Activated CD4-positive, alpha-beta T cell treated with anti-CD3 and anti-CD28 coated beads, Interleukin-2, amount 10 ng/mL, durations not matched to agents 7 days and 5 days (primary cell): ENCODE measurements at regions not wholly inside any gene's neighbourhood (a gene's known extent, or its start where the extent isn't known, plus 50 kb on each side); places are given as distances from the start of the nearest gene placed in this dataset.
A peak's percentile ranks its signal among the peaks of the same experiment; 100 is the strongest.
"Not testable (repeated sequence)": the region's sequence is repeated elsewhere in the genome, so short reads cannot be mapped to it uniquely, and the experiment has no call there.

Experiments used
- CTCF ChIA-PET: fragments of 350-600 bp; sonication (Branson Sonifier 250); formaldehyde crosslinking; loops from one replicate; lab custom pipeline; 2021; ENCODE audit warnings: antibody characterized with exemption; lab: Charles Lee
- POLR2A ChIA-PET: fragments of 350-600 bp; sonication (Branson Sonifier 250); formaldehyde crosslinking; loops from one replicate; lab custom pipeline; 2021; ENCODE audit warnings: antibody characterized with exemption; lab: Charles Lee
- DNase-seq: peaks from one replicate; pipeline ENCODE4 v3.0.0-alpha.2; 2020
- H3K27ac Mint-ChIP-seq: one replicate; pipeline ENCODE4 v1.8.0; 2021; ENCODE audit warnings: mild to moderate bottlenecking, moderate library complexity, mixed read lengths
- H3K27me3 Mint-ChIP-seq: one replicate; pipeline ENCODE4 v1.8.0; 2021; ENCODE audit warnings: mixed read lengths
- H3K36me3 Mint-ChIP-seq: one replicate; pipeline ENCODE4 v1.8.0; 2021; ENCODE audit warnings: low read depth, mixed read lengths
- H3K4me1 Mint-ChIP-seq: one replicate; pipeline ENCODE4 v1.8.0; 2021; ENCODE audit warnings: mixed read lengths
- H3K4me3 Mint-ChIP-seq: one replicate; pipeline ENCODE4 v1.8.0; 2021; ENCODE audit warnings: mild to moderate bottlenecking, moderate library complexity, mixed read lengths
- H3K9me3 Mint-ChIP-seq: one replicate; pipeline ENCODE4 v1.8.0; 2021; ENCODE audit warnings: mixed read lengths

GRCh38 chr4:77264826-77265225, 107.8 kb downstream of the CCNG2 start:
- DNase-seq: no peak
- no peak overlapping the region for H3K27ac Mint-ChIP-seq
- peaks cover 3% of the 10 kb centered on the region for H3K27me3 Mint-ChIP-seq
- no peaks in the 10 kb centered on the region for H3K36me3 Mint-ChIP-seq
- H3K4me1 Mint-ChIP-seq: no peaks in the 10 kb centered on the region
- H3K4me3 Mint-ChIP-seq: no peak overlapping the region
- peaks cover 5% of the 10 kb centered on the region for H3K9me3 Mint-ChIP-seq
- POLR2A ChIA-PET: no interaction called here
- CTCF ChIA-PET: no interaction called here

DNA sequence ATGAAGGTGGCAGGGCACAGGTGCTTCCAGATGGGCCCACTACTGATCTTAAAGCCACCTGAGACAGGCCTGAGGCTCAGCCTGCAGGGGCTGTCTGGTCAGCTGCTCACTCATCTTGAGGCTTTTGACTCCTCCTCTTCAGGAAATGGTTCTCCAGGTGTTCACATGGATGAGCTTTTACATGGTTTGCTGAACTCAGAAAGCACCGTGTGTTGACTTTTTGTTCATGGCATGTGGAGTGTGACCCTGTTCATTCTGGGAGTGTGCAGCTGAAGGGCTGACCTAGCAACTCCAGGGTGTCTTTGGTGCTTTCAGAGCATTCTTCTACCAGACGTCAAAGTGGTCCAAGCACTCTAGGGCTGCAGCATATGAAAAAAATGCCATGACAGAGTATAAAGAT, 111.1 kb downstream of the CCNG2 start:
- ChIA-PET CTCF (no interaction called here), POLR2A (no interaction called here)
- no peaks in the 10 kb centered on the region for H3K36me3 Mint-ChIP-seq
- DNase-seq: no peak
- no peaks in the 10 kb centered on the region for H3K4me1 Mint-ChIP-seq
- H3K9me3 Mint-ChIP-seq: peaks cover 5% of the 10 kb centered on the region
- no peak overlapping the region for H3K4me3 Mint-ChIP-seq
- no peak overlapping the region for H3K27ac Mint-ChIP-seq
- H3K27me3 Mint-ChIP-seq: peaks cover 3% of the 10 kb centered on the region

GRCh38 chr4:77269505-77269904, 112.5 kb downstream of the CCNG2 start:
- Mint-ChIP-seq H3K27me3 (no peaks in the 10 kb centered on the region), H3K36me3 (no peaks in the 10 kb centered on the region), H3K27ac (no peak overlapping the region), H3K4me1 (no peaks in the 10 kb centered on the region), H3K9me3 (no peaks in the 10 kb centered on the region), H3K4me3 (no peak overlapping the region)
- POLR2A ChIA-PET: no interaction called here
- CTCF ChIA-PET: no interaction called here
- DNase-seq: no peak

DNA sequence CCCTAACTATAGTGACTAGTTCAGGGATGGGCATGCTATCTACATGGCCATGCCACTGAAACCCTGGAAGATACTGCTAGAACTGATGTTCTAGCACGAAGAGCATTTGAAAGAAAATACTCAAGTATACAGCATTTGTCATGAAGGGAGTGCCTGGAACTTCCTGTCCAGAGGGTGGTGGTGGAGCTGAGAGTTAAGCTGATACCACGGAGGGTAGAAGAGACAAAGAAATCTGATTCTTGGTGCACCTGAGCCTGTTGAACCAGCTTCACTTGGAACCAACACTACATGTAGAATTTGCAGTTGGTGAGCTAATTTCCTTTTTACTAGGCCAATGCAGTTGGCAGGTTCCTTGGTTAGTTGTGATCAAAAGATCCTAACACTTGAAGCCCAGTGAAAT, 116.4 kb downstream of the CCNG2 start:
- H3K4me1 Mint-ChIP-seq: no peaks in the 10 kb centered on the region
- no peaks in the 10 kb centered on the region for H3K9me3 Mint-ChIP-seq
- H3K4me3 Mint-ChIP-seq: no peak overlapping the region
- ChIA-PET POLR2A (no interaction called here), CTCF (interaction anchor here (0.6 kb wide), 2 partner anchors 431 to 691 kb away, joined by 3 read pairs; no protein-coding TSS in a partner anchor)
- no peaks in the 10 kb centered on the region for H3K36me3 Mint-ChIP-seq
- no peak overlapping the region for H3K27ac Mint-ChIP-seq
- no peak for DNase-seq
- H3K27me3 Mint-ChIP-seq: no peaks in the 10 kb centered on the region

DNA sequence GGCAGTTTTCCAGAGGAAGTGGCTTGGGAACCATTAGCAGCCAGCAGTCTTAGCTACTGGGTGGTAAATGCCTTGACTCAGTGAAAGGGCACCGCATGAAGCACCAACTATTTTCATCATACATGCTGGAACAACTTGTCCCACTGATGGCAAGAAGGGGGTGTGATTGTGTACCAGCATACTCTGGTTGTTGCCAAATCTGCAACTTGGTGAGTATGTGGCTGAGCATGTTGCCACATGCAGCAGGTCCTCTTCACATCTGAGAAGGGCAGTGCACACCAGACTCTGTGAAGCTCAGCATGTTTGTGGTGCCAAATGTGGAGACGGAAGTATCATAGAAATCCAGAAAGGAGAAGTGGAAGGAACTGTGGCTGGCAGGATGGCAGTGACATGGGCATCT, 122.1 kb downstream of the CCNG2 start:
- DNase-seq, H3K27ac Mint-ChIP-seq, H3K9me3 Mint-ChIP-seq, H3K4me1 Mint-ChIP-seq, CTCF ChIA-PET, H3K4me3 Mint-ChIP-seq, H3K36me3 Mint-ChIP-seq: not testable (repeated sequence)
- POLR2A ChIA-PET: interaction anchor here (0.5 kb wide), 1 partner anchor 531 kb away, joined by 5 read pairs; no protein-coding TSS in a partner anchor
- H3K27me3 Mint-ChIP-seq: peaks cover 12% of the 10 kb centered on the region

- H3K4me1 Mint-ChIP-seq: no peaks in the 10 kb centered on the region
- DNase-seq: no peak
- no peaks in the 10 kb centered on the region for H3K9me3 Mint-ChIP-seq
- H3K36me3 Mint-ChIP-seq: no peaks in the 10 kb centered on the region
- CTCF ChIA-PET: interaction anchor here (1.0 kb wide), 1 partner anchor 10 kb away, joined by 4 read pairs; no protein-coding TSS in a partner anchor
- no peak overlapping the region for H3K27ac Mint-ChIP-seq
- H3K4me3 Mint-ChIP-seq: no peak overlapping the region
- POLR2A ChIA-PET: no interaction called here
- H3K27me3 Mint-ChIP-seq: peaks cover 12% of the 10 kb centered on the region
Observed at GRCh38 chr4:77282305-77282704, 125.3 kb downstream of the CCNG2 start.

DNA sequence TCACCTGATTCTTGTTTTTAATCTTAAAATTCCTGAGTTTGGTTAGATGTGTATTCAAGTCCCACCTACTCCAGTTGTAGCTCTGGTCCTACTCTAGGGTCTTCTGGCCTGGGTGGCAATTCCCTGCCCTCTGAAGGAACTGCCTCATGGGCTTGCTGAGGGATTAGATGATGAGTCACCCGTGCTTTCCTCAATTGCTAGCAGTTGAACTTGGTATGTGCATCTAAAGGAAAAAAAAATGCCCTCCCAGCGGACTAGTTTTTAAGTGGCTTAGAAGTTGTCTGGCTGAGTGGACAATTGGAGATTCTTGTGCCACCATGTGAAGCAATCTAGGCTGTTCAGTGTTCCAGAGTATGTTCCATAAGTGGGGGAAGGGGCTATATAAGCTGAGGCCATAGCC, 127.0 kb downstream of the CCNG2 start:
- no peaks in the 10 kb centered on the region for H3K4me1 Mint-ChIP-seq
- no peaks in the 10 kb centered on the region for H3K9me3 Mint-ChIP-seq
- H3K27me3 Mint-ChIP-seq: peaks cover 12% of the 10 kb centered on the region
- H3K4me3 Mint-ChIP-seq: no peak overlapping the region
- POLR2A ChIA-PET: no interaction called here
- H3K36me3 Mint-ChIP-seq: no peaks in the 10 kb centered on the region
- no peak overlapping the region for H3K27ac Mint-ChIP-seq
- CTCF ChIA-PET: no interaction called here
- DNase-seq: no peak

- H3K9me3 Mint-ChIP-seq: no peaks in the 10 kb centered on the region
- no peak for DNase-seq
- no peaks in the 10 kb centered on the region for H3K4me1 Mint-ChIP-seq
- H3K27ac Mint-ChIP-seq: no peak overlapping the region
- ChIA-PET CTCF (interaction anchor here (1.2 kb wide), 1 partner anchor 15 kb away, joined by 4 read pairs; no protein-coding TSS in a partner anchor), POLR2A (no interaction called here)
- H3K4me3 Mint-ChIP-seq: no peak overlapping the region
- H3K27me3 Mint-ChIP-seq: peaks cover 2% of the 10 kb centered on the region
- H3K36me3 Mint-ChIP-seq: no peaks in the 10 kb centered on the region
Observed at GRCh38 chr4:77286906-77287305, 129.9 kb downstream of the CCNG2 start.

- ChIA-PET POLR2A (no interaction called here), CTCF (interaction anchor here (0.9 to 1.2 kb wide), 2 partner anchors 10 to 11 kb away, joined by 3 read pairs; no protein-coding TSS in a partner anchor)
- no peaks in the 10 kb centered on the region for H3K36me3 Mint-ChIP-seq
- H3K9me3 Mint-ChIP-seq: peaks cover 4% of the 10 kb centered on the region
- H3K27me3 Mint-ChIP-seq: peaks cover 9% of the 10 kb centered on the region
- no peak for DNase-seq
- H3K4me3 Mint-ChIP-seq: no peak overlapping the region
- no peaks in the 10 kb centered on the region for H3K4me1 Mint-ChIP-seq
- H3K27ac Mint-ChIP-seq: no peak overlapping the region
Observed at GRCh38 chr4:77293426-77293825, 136.4 kb downstream of the CCNG2 start.

DNA sequence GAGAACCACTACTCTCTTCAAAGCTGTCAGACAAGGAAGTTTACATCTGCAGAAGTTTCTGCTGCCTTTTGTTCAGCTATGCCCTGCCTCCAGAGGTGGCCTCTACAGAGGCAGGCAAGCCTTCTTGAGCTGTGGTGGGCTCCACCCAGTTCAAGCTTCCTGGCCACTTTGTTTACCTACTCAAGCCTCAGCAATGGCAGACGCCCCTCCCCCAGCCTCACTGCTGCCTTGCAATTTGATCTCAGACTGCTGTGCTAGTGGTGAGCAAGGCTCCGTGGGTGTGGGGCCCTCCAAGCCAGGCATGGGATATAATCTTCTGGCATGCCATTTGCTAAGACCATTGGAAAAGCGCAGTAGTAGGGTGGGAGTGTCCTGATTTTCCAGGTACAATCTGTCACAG, 144.0 kb downstream of the CCNG2 start:
- H3K4me1 Mint-ChIP-seq, H3K36me3 Mint-ChIP-seq, POLR2A ChIA-PET, H3K4me3 Mint-ChIP-seq, H3K9me3 Mint-ChIP-seq, H3K27ac Mint-ChIP-seq: not testable (repeated sequence)
- H3K27me3 Mint-ChIP-seq: peaks cover 24% of the 10 kb centered on the region
- peak; percentile 10 for DNase-seq
- CTCF ChIA-PET: interaction anchor here (1.3 kb wide), 1 partner anchor 39 kb away, joined by 3 read pairs; no protein-coding TSS in a partner anchor

GRCh38 chr4:77305766-77306165, 148.8 kb downstream of the CCNG2 start:
- ChIA-PET POLR2A (no interaction called here), CTCF (interaction anchor here (0.6 to 0.9 kb wide), 2 partner anchors 61 to 669 kb away, joined by 3 to 4 read pairs; no protein-coding TSS in a partner anchor)
- no peak for DNase-seq
- H3K27ac Mint-ChIP-seq: no peak overlapping the region
- no peaks in the 10 kb centered on the region for H3K36me3 Mint-ChIP-seq
- H3K27me3 Mint-ChIP-seq: peaks cover 6% of the 10 kb centered on the region
- H3K9me3 Mint-ChIP-seq: no peaks in the 10 kb centered on the region
- peaks cover 2% of the 10 kb centered on the region for H3K4me1 Mint-ChIP-seq
- H3K4me3 Mint-ChIP-seq: no peak overlapping the region

DNA sequence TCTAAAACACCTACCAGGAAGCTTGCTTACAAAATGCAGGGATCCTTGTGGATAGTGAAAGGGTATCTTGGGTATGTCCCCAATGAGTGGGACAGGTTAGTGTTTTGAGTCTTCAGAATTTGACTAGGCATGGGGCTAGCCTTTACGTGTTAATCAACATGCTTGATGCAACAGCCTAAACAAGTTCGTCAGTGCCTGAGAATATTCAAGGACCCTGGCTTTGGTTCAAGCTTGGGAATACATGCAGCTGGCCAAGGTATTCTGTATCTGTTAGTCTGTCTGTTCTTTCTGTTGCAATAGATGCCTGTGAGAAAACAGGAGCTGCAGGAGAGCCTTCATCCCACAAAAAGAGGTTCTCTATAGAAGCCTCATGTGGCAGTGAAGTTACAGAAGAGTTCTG, 149.5 kb downstream of the CCNG2 start:
- peaks cover 9% of the 10 kb centered on the region for H3K27me3 Mint-ChIP-seq
- ChIA-PET POLR2A (no interaction called here), CTCF (interaction anchor here (0.6 kb wide), 1 partner anchor 669 kb away, joined by 4 read pairs; no protein-coding TSS in a partner anchor)
- no peaks in the 10 kb centered on the region for H3K9me3 Mint-ChIP-seq
- no peaks in the 10 kb centered on the region for H3K36me3 Mint-ChIP-seq
- DNase-seq: no peak
- no peak overlapping the region for H3K27ac Mint-ChIP-seq
- H3K4me1 Mint-ChIP-seq: no peaks in the 10 kb centered on the region
- no peak overlapping the region for H3K4me3 Mint-ChIP-seq

DNA sequence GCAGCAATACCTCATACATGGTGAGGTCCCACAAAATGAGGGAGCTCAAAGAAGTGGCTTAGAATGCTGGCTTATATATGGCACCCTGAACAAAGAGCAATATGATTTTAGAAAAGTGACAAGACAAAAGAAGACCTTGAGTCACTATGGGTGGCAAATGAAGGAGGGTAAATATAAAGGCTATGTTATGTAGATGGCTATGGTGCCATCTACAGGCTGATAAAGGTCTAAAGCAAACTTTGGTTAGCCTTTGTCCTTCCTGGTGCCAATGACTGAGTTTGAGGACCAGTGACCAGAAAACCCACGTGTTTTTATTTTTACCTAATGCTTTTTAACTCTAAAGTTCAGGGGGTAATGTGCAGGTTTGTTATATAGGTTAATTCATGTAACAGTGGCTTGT, 151.8 kb downstream of the CCNG2 start:
- no peaks in the 10 kb centered on the region for H3K36me3 Mint-ChIP-seq
- H3K27me3 Mint-ChIP-seq: peaks cover 14% of the 10 kb centered on the region
- H3K4me1 Mint-ChIP-seq: no peaks in the 10 kb centered on the region
- ChIA-PET POLR2A (no interaction called here), CTCF (no interaction called here)
- H3K27ac Mint-ChIP-seq: no peak overlapping the region
- H3K9me3 Mint-ChIP-seq: no peaks in the 10 kb centered on the region
- no peak overlapping the region for H3K4me3 Mint-ChIP-seq
- no peak for DNase-seq

- Mint-ChIP-seq H3K4me1 (no peaks in the 10 kb centered on the region), H3K4me3 (no peak overlapping the region), H3K27me3 (peaks cover 14% of the 10 kb centered on the region), H3K27ac (no peak overlapping the region), H3K36me3 (no peaks in the 10 kb centered on the region), H3K9me3 (no peaks in the 10 kb centered on the region)
- POLR2A ChIA-PET: no interaction called here
- no peak for DNase-seq
- CTCF ChIA-PET: no interaction called here
Observed at GRCh38 chr4:77309496-77309895, 152.5 kb downstream of the CCNG2 start.
